ENCODE measurements at regions not wholly inside any gene's neighbourhood (a gene's known extent, or its start where the extent isn't known, plus 50 kb on each side); places are given as distances from the start of the nearest gene placed in this dataset.

GRCh38 chr9:86500667-86501435, 146.6 kb upstream of the TUT7 start:
- TF ChIP-seq CTCF (IDR thresholded peaks at IDR 0.05), result no peak
- ATAC-seq (ENCODE audit: low FRiP score), result peak; percentile 75
- DNase-seq (ENCODE audit: low spot score), result no peak

GRCh38 chr9:86500031-86500430, 145.8 kb upstream of the TUT7 start:
- no peak for DNase-seq (ENCODE audit: low spot score)
- no peak for ATAC-seq (ENCODE audit: low FRiP score)
- TF ChIP-seq CTCF (IDR thresholded peaks at IDR 0.05), result no peak

GRCh38 chr9:86494644-86495111, 140.5 kb upstream of the TUT7 start:
- no peak for TF ChIP-seq CTCF (IDR thresholded peaks at IDR 0.05)
- ATAC-seq (ENCODE audit: low FRiP score) (no peak), DNase-seq (ENCODE audit: low spot score) (no peak)

GRCh38 chr9:86491468-86492266, 137.5 kb upstream of the TUT7 start:
- ATAC-seq (ENCODE audit: low FRiP score) (no peak), DNase-seq (ENCODE audit: low spot score) (no peak)
- no peak for TF ChIP-seq CTCF (IDR thresholded peaks at IDR 0.05)

GRCh38 chr9:86488794-86489193, 134.6 kb upstream of the TUT7 start:
- ATAC-seq (ENCODE audit: low FRiP score), result no peak
- DNase-seq (ENCODE audit: low spot score), result no peak
- TF ChIP-seq CTCF (IDR thresholded peaks at IDR 0.05), result no peak

- DNase-seq (ENCODE audit: low spot score), result no peak
- no peak for TF ChIP-seq CTCF (IDR thresholded peaks at IDR 0.05)
- no peak for ATAC-seq (ENCODE audit: low FRiP score)
These were observed 134.1 kb upstream of the TUT7 start for GRCh38 chr9:86488345-86488744.
